ENCODE measurements at regions not wholly inside any gene's neighbourhood (a gene's known extent, or its start where the extent isn't known, plus 50 kb on each side); places are given as distances from the start of the nearest gene placed in this dataset.

GRCh38 chr2:220858101-220858500 is 714.0 kb downstream of the EPHA4 start:
- H4K20me1 ChIP-seq (ENCODE audit: control insufficient read depth, insufficient read depth, insufficient read length), result no peaks in the 10 kb centered on the region
- H3T11ph ChIP-seq (ENCODE audit: low read length), result no peak overlapping the region
- H3K4me1 Mint-ChIP-seq, result no peaks in the 10 kb centered on the region; a peak in 1 of 4 replicates
- no peaks in the 10 kb centered on the region for H3K79me1 ChIP-seq (ENCODE audit: insufficient read depth, low read depth, low read length, poor library complexity, severe bottlenecking)
- H3K4me1 ChIP-seq (ENCODE audit: insufficient read depth, low read length), result no peaks in the 10 kb centered on the region; the same call in 1 of the 2 replicates
- no peak overlapping the region for H3K4me3 Mint-ChIP-seq
- H3K27ac Mint-ChIP-seq, result no peak overlapping the region
- no peaks in the 10 kb centered on the region for H3K27me3 ChIP-seq (ENCODE audit: insufficient read depth, low read length)
- DNase-seq, result no peak
- H3K4me2 ChIP-seq (ENCODE audit: insufficient read depth, insufficient read length, low read length), result no peak overlapping the region
- no peak overlapping the region for H2BK15ac ChIP-seq (ENCODE audit: low read depth, low read length)
- H2BK120ac ChIP-seq (ENCODE audit: low read depth, low read length, poor library complexity, severe bottlenecking), result no peak overlapping the region
- H3K79me2 ChIP-seq (ENCODE audit: insufficient read depth, low read length), result no peaks in the 10 kb centered on the region
- H2AFZ ChIP-seq (ENCODE audit: low read length), result no peak overlapping the region
- no peak overlapping the region for H3K9ac ChIP-seq (ENCODE audit: extremely low read depth, insufficient read length, low read length)
- no peak overlapping the region for H3K18ac ChIP-seq (ENCODE audit: insufficient read length, low read depth, low read length)
- no peaks in the 10 kb centered on the region for H3K9me3 Mint-ChIP-seq
- peak; percentile 33; the same call in 2 of the 3 replicates for TF ChIP-seq CTCF (conservative IDR thresholded peaks at IDR 0.05)
- no peaks in the 10 kb centered on the region for H3K23me2 ChIP-seq (ENCODE audit: insufficient read length, low read depth, low read length, poor library complexity, severe bottlenecking)
- WGBS (ENCODE audit: extremely low coverage, insufficient read length, low lambda C conversion rate), result no CpG with 5 or more reads among the region's 2 CpGs
- no peak overlapping the region for H4K5ac ChIP-seq (ENCODE audit: insufficient read length, low read depth, low read length)
- H3K4ac ChIP-seq (ENCODE audit: low read depth, low read length), result no peak overlapping the region
- H3K9me3 ChIP-seq (ENCODE audit: control insufficient read depth, low read depth, low read length), result no peaks in the 10 kb centered on the region
- no peak overlapping the region for H3K27ac ChIP-seq (ENCODE audit: insufficient read length, low read depth, low read length)
- no peak overlapping the region for H3K14ac ChIP-seq (ENCODE audit: insufficient read depth, low read length)
- no peak overlapping the region for H2BK12ac ChIP-seq (ENCODE audit: insufficient read length, low read depth, low read length)
- no peaks in the 10 kb centered on the region for H3K27me3 Mint-ChIP-seq (ENCODE audit: low read depth)
- H3K23ac ChIP-seq (ENCODE audit: insufficient read length, low read depth, low read length), result no peak overlapping the region
- H2BK20ac ChIP-seq (ENCODE audit: low read depth, low read length, poor library complexity, severe bottlenecking), result no peak overlapping the region
- no peak overlapping the region for H2BK5ac ChIP-seq (ENCODE audit: insufficient read length, low read length)
- H2AK5ac ChIP-seq (ENCODE audit: insufficient read length, low read length), result no peak overlapping the region
- H4K8ac ChIP-seq (replicated peaks; ENCODE audit: insufficient read length, low read depth, low read length), result no peak overlapping the region
- no peaks in the 10 kb centered on the region for H3K36me3 Mint-ChIP-seq (ENCODE audit: insufficient read depth in 1 of 3, low read depth in 3 of 3)
- H4K91ac ChIP-seq (ENCODE audit: insufficient read length, low read depth, low read length), result no peak overlapping the region
- H3K56ac ChIP-seq (ENCODE audit: insufficient read length, low read depth, low read length), result no peak overlapping the region
